ENCODE measurements at regions not wholly inside any gene's neighbourhood (a gene's known extent, or its start where the extent isn't known, plus 50 kb on each side); places are given as distances from the start of the nearest gene placed in this dataset.

DNA sequence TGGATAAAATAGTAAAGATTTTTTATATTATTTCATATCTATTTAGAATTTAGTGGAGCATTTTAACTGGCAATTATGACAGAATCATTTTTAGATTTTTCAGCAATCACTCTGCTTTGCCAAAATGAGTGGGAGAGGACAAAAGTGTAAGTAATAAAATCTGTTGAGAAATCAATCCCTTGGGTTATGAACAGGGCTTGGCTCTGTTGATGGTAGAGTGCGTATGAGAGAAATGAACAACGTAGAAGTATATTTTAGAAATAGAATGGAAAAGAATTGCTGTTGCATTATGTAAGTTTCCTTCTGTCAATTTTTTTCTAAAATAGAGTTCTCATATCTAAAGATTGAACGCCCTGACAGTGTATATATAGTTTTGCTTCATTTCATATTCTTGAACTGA is 154.1 kb upstream of the PRDM9 start:
- no peak for DNase-seq

GRCh38 chr5:23352446-23352845 is 155.0 kb upstream of the PRDM9 start:
- peak; percentile 0 for DNase-seq

DNA sequence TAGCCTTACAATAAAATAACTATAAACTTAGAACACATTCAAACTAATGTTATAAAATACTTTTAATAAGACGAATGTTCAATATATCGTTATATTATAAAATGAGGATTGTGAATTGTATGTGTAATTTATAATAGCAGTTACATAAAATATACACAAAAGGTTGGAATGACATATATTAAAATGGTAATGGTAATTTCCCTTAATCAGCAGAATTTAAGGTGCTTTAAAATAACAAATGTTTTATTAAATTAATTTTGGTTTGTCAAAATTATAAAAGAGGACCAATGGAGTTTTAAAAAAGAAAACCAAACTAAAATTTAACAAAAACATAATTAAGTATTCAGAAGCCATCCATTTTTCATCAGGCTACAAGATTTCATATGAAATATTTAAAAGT is 164.3 kb upstream of the PRDM9 start:
- DNase-seq: no peak

DNA sequence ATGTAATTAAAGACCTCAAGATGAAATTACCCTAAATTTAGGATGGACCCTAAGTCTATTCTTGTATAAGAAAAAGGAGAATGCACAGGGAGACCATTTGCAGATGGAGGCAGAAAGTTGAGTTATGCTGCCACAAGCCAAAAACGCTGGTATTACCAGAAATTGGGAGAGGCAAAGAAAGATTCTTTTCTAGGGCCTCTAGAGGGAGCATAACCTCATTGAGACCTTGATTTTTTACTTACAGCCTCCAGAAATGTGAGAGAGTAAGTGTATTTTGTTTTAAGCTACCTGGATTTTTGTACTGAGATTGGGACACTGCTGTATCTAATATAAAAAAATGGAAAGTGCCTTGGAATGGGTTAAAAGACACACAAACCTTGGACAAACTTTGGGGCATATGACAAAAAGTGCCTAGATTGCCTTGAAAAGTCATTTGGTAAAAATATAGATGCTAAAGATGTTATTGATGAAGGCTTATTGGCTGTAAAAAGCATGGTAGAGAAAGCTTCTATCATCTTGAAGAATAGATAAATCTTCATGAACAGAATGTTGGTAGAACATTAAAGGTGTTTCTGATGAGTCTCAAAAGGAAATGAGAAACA is 174.7 kb upstream of the PRDM9 start:
- DNase-seq: peak; percentile 10

GRCh38 chr5:23330726-23331125 is 176.7 kb upstream of the PRDM9 start:
- no peak for DNase-seq

GRCh38 chr5:23319901-23320300 is 187.5 kb upstream of the PRDM9 start:
- DNase-seq: no peak

DNA sequence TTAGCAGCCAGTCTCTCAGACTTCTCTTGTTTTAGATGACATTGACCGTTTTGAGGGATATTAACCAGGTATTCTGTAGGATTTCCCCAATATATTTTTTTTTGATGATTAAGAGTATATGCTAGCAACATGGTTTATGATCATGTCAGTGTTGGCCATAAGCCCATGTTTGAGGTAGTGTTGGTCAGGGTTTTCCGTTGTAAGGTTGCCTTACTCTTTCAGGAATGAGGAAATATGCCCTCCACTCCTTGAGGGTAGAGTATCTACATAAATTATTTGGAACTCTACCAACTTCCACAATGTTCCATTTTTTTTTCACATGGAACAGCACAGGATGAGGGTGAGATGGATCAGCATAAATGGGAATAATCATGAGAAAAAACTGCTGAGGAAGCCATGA is 188.4 kb upstream of the PRDM9 start:
- DNase-seq: no peak

- no peak for DNase-seq
These were observed 189.2 kb upstream of the PRDM9 start for GRCh38 chr5:23318166-23318565.

GRCh38 chr5:23316060-23316591 is 191.3 kb upstream of the PRDM9 start:
- no peak for DNase-seq

GRCh38 chr5:23314827-23315226 is 192.6 kb upstream of the PRDM9 start:
- DNase-seq: peak; percentile 16

GRCh38 chr5:23305055-23305454 is 202.4 kb upstream of the PRDM9 start:
- DNase-seq: no peak

- DNase-seq: no peak
These were observed 203.6 kb upstream of the PRDM9 start for GRCh38 chr5:23303836-23304235.

- no peak for DNase-seq
These were observed 204.0 kb upstream of the PRDM9 start for GRCh38 chr5:23303435-23303834.

DNA sequence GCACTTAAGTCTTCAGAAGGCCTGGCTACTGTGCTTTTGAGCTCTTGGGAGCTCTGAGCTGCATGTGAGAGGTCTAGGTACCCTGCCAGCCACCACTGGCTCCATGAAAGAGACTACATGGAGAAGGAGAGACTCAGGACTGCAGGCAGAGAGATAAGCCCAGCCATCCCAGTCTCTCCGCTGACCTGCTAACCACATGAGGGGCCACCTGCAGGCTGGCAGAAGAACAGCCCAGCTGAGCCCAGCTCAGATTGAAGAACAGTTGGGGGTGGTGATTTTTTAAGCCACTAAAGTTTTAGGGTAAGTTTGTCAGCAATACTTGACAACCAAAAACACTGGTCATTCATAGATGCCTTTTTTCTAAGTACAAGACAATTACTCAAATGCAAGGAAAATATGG is 205.0 kb upstream of the PRDM9 start:
- no peak for DNase-seq

DNA sequence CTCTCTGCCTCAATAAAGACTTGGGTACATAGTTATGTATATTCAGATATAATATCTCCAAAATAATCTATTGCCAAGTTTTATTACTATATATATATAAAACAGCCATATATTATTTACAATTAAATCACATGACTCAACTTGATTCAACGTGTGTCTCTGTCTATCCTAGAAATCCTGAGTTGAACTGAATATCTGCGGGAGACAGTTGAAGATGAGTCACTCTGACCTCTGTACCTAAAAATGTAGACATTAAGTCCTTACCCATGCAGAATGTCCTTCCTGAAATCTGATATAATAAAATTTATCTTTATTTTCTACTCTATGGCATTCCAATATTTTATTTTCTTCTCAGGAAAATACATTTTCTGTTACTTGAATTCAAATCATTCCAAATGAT is 218.2 kb upstream of the PRDM9 start:
- DNase-seq: peak; percentile 41

DNA sequence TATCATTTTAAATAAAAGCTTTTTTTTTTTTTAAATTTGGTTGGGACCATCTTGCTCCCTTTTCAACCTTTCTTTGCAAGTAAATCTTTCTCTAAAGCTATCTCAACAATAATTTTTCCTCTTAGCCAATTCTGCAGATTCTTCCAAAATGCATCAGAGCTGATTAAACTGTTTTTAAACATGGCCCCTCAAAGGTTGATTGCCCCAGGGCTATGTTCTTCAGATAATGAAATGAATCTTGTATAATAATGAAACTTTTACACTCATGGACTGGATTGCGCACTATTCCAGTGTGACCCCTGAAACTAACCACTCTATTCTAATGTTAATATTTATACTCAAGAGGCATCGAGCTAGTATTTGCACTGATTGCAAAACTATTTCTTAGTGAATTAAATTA is 222.8 kb upstream of the PRDM9 start:
- no peak for DNase-seq

DNA sequence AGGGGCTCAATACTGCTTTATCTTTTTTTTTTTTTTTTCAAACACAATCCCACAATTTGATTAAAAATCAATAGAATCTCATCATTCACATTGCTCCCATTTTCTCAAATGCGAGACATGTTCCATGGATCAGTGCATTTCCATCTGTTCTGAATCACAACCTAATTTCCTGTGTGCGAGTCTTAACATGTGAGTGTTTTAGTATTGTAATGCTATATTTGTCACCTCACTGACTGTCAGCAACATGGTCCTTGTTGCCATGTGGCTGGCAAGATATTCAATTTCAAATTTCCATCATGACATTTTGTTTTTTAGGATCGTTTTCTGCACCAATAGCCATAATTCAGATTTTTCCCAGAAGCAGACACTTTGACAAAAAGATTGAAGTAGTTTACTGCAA is 233.2 kb upstream of the PRDM9 start:
- no peak for DNase-seq

- DNase-seq: peak; percentile 4
These were observed 237.4 kb upstream of the PRDM9 start for GRCh38 chr5:23269981-23270380.

GRCh38 chr5:23268136-23268535 is 239.3 kb upstream of the PRDM9 start:
- peak; percentile 19 for DNase-seq

DNA sequence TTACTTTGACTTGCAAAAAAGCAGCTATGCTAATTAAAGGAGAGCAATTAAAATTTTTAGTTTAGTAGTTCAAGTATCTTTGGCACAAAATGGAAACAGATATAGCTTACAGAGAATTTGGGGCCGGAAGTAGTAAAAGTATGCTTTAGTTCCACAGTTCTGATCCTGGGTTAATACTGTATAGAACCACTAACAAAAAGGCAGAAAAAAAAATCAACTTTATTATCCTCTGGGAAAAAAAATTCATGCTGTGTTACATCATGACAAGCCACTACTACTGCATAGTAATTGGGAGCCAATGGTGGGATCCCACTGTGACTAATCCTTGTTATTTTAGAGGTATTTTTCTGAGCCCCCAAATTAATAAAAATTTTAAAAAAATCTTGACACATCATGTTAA is 246.8 kb upstream of the PRDM9 start:
- DNase-seq: no peak

DNA sequence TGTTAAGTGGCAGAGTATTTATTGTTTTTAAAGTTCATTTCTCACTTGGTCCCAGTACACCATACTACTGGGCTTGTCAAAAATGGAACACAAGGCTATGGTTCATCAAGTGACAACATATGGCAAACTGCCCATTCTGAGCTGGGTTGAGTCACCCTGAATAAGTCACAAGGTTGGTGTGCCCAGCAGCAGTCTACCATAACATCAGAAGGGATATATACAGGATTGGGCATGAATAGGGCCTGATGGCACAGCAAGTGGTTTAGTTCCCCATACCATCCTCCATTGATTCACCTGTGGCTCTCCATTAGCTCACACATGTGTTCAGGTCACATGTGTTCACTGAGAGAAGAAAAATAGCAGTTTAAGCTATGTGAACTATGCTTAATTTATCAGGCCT is 249.8 kb upstream of the PRDM9 start:
- no peak for DNase-seq

GRCh38 chr5:23253621-23254198 is 253.7 kb upstream of the PRDM9 start:
- DNase-seq: no peak

- DNase-seq: no peak
These were observed 264.5 kb upstream of the PRDM9 start for GRCh38 chr5:23242891-23243290.

GRCh38 chr5:23235246-23235645 is 272.2 kb upstream of the PRDM9 start:
- no peak for DNase-seq

DNA sequence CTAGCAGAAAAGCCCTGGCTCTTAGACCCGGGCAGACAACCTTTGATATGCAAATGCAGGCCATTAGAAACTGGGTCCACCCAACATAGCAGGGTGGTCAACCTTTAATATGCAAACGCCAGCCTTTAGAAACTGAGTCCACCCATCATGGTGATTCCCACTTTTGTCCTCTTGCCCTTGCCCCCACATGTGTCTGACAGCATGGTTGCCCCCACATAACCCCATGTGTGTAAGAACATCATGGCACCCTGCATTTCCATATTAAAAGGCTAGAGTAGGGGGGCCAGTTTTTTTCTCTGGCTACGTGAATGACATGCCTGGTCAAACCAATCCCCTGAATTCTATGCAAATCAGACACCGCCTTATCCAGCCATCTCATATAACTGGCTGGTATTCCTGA is 273.2 kb upstream of the PRDM9 start:
- DNase-seq: no peak
